Fibroblast of upper back skin (primary cell): ENCODE measurements at regions not wholly inside any gene's neighbourhood (a gene's known extent, or its start where the extent isn't known, plus 50 kb on each side); places are given as distances from the start of the nearest gene placed in this dataset.

Experiments
- DNase-seq: peaks from one replicate; pipeline ENCODE4 v3.0.0-alpha.2; 2013

GRCh38 chr13:70357031-70357430 is 248.8 kb upstream of the KLHL1 start:
- no peak for DNase-seq

GRCh38 chr13:70353096-70353495 is 244.8 kb upstream of the KLHL1 start:
- DNase-seq, result no peak

- no peak for DNase-seq
Measured at GRCh38 chr13:70347947-70348620, 239.8 kb upstream of the KLHL1 start.

- no peak for DNase-seq
Measured at GRCh38 chr13:70339738-70340137, 231.5 kb upstream of the KLHL1 start.

- no peak for DNase-seq
Measured at GRCh38 chr13:70338609-70339008, 230.4 kb upstream of the KLHL1 start.

GRCh38 chr13:70336866-70337265 is 228.6 kb upstream of the KLHL1 start:
- DNase-seq, result no peak

- DNase-seq, result no peak
Measured at GRCh38 chr13:70333752-70334151, 225.5 kb upstream of the KLHL1 start.

- no peak for DNase-seq
Measured at GRCh38 chr13:70330697-70331361, 222.6 kb upstream of the KLHL1 start.

GRCh38 chr13:70324519-70324918 is 216.3 kb upstream of the KLHL1 start:
- DNase-seq, result no peak

GRCh38 chr13:70311191-70311590 is 202.9 kb upstream of the KLHL1 start:
- DNase-seq, result no peak

GRCh38 chr13:70310396-70311119 is 202.3 kb upstream of the KLHL1 start:
- DNase-seq, result no peak

- DNase-seq, result no peak
Measured at GRCh38 chr13:70297189-70297616, 189.0 kb upstream of the KLHL1 start.

- no peak for DNase-seq
Measured at GRCh38 chr13:70284371-70284770, 176.1 kb upstream of the KLHL1 start.

- DNase-seq, result no peak
Measured at GRCh38 chr13:70275841-70276240, 167.6 kb upstream of the KLHL1 start.

GRCh38 chr13:70255406-70255991 is 147.2 kb upstream of the KLHL1 start:
- DNase-seq, result no peak

- DNase-seq, result no peak
Measured at GRCh38 chr13:70253834-70254233, 145.6 kb upstream of the KLHL1 start.

- DNase-seq, result no peak
Measured at GRCh38 chr13:70253411-70253810, 145.2 kb upstream of the KLHL1 start.

GRCh38 chr13:70249332-70250064 is 141.2 kb upstream of the KLHL1 start:
- no peak for DNase-seq

- no peak for DNase-seq
Measured at GRCh38 chr13:70237131-70237530, 128.9 kb upstream of the KLHL1 start.

GRCh38 chr13:70235565-70235964 is 127.3 kb upstream of the KLHL1 start:
- no peak for DNase-seq

- no peak for DNase-seq
Measured at GRCh38 chr13:70223911-70224310, 115.7 kb upstream of the KLHL1 start.

- DNase-seq, result no peak
Measured at GRCh38 chr13:70222926-70223325, 114.7 kb upstream of the KLHL1 start.

- no peak for DNase-seq
Measured at GRCh38 chr13:70218618-70219017, 110.4 kb upstream of the KLHL1 start.
